Ishikawa (cell line): ENCODE measurements at regions not wholly inside any gene's neighbourhood (a gene's known extent, or its start where the extent isn't known, plus 50 kb on each side); places are given as distances from the start of the nearest gene placed in this dataset.

Experiments
- CEBPB ChIP-seq: IDR thresholded peaks from 2 replicates; pipeline ENCODE4 v1.6.1; 2012
- CREB1 ChIP-seq: IDR thresholded peaks from 2 replicates; pipeline ENCODE4 v1.6.1; 2012; ENCODE audit warnings: low read depth
- EGR1 ChIP-seq: IDR thresholded peaks from 2 replicates; pipeline ENCODE4 v1.6.1; 2012
- EP300 ChIP-seq: IDR thresholded peaks from 2 replicates; pipeline ENCODE4 v1.6.1; 2012; ENCODE audit warnings: borderline replicate concordance
- FOXM1 ChIP-seq: IDR thresholded peaks from 2 replicates; pipeline ENCODE4 v1.6.1; 2012; ENCODE audit warnings: low read depth, borderline replicate concordance
- MAX ChIP-seq: IDR thresholded peaks from 2 replicates; pipeline ENCODE4 v1.6.1; 2012
- NFIC ChIP-seq: IDR thresholded peaks from 2 replicates; pipeline ENCODE4 v1.6.1; 2012
- RAD21 ChIP-seq: IDR thresholded peaks from 2 replicates; pipeline ENCODE4 v1.6.1; 2012; ENCODE audit warnings: low read depth
- REST ChIP-seq: IDR thresholded peaks from 2 replicates; pipeline ENCODE4 v1.6.1; 2012; ENCODE audit warnings: low read depth, mild to moderate bottlenecking
- TAF1 ChIP-seq: IDR thresholded peaks from 2 replicates; pipeline ENCODE4 v1.6.1; 2012; ENCODE audit warnings: low read depth, mild to moderate bottlenecking
- TCF12 ChIP-seq: IDR thresholded peaks from 2 replicates; pipeline ENCODE4 v1.6.1; 2012; ENCODE audit warnings: low read depth
- TEAD4 ChIP-seq: IDR thresholded peaks from 2 replicates; pipeline ENCODE4 v1.6.1; 2012
- YY1 ChIP-seq: IDR thresholded peaks from 2 replicates; pipeline ENCODE4 v1.6.1; 2012; ENCODE audit warnings: low read depth
- ZBTB7A ChIP-seq: IDR thresholded peaks from 2 replicates; pipeline ENCODE4 v1.6.1; 2012; ENCODE audit warnings: low read depth
- TF ChIP-seq, protein P1 (sequence below): IDR thresholded peaks from 2 replicates; pipeline ENCODE4 v1.6.1; 2012

GRCh38 chr3:31220431-31220830 lies 312.3 kb upstream of the STT3B start:
- TF ChIP-seq YY1 (no peak), ZBTB7A (no peak), TCF12 (no peak), MAX (no peak), TEAD4 (no peak), FOXM1 (no peak)

DNA sequence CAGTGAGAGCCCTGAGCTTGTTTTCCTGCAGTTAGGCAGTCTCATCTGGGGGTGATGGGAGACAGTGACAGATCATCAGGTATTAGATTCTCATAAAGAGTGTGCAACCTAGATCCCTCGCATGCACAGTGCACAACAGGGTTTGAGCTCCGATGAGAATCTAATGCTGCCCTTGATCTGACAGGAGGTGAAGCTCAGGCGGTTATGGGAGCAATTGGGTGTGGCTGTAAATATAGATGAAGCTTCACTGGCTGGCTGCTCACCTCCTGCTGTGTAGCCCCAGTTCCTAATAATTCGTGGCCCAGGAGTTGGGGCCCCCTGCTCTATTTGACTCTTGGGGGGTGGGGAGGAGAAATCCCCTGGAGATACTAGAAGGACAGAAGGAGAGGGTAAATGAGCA lies 309.4 kb upstream of the STT3B start:
- TF ChIP-seq ZBTB7A (no peak), YY1 (no peak), MAX (no peak), TCF12 (no peak), REST (no peak), RAD21 (no peak), FOXM1 (no peak), CEBPB (no peak), EP300 (no peak), EGR1 (no peak), NFIC (no peak), TEAD4 (no peak), CREB1 (no peak), TAF1 (no peak)
- TF ChIP-seq, protein P1, sequence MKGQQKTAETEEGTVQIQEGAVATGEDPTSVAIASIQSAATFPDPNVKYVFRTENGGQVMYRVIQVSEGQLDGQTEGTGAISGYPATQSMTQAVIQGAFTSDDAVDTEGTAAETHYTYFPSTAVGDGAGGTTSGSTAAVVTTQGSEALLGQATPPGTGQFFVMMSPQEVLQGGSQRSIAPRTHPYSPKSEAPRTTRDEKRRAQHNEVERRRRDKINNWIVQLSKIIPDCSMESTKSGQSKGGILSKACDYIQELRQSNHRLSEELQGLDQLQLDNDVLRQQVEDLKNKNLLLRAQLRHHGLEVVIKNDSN, result no peak

DNA sequence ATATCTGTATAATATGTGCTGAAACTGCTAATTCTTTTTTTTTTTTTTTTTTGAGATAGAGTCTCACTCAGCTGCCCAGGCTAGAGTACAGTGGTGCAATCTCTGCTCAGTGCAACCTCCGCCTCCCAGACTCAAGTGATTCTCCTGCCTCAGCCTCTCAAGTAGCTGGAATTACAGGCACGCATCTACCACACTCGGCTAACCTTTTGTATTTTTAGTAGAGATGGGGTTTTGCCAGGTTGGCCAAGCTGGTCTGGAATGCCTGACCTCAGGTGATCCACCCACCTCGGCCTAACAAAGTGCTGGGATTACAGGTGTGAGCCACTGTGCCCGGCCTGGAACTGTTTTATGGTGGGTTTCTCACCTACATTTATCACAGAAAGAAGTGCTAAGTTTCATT lies 307.8 kb upstream of the STT3B start:
- TF ChIP-seq ZBTB7A (no peak), CREB1 (no peak), RAD21 (no peak), TCF12 (no peak), REST (no peak), FOXM1 (no peak), NFIC (no peak), TAF1 (no peak), CEBPB (no peak), MAX (no peak), YY1 (no peak), EGR1 (no peak), EP300 (no peak), TEAD4 (no peak)
- TF ChIP-seq, protein P1, result no peak

- no peak for TF ChIP-seq REST
- TF ChIP-seq, protein P1, result no peak
- TF ChIP-seq TAF1, result no peak
- TF ChIP-seq NFIC, result no peak
- TF ChIP-seq CREB1, result no peak
- no peak for TF ChIP-seq RAD21
- no peak for TF ChIP-seq TEAD4
- TF ChIP-seq MAX, result no peak
- TF ChIP-seq EP300, result no peak
- TF ChIP-seq TCF12, result no peak
- TF ChIP-seq FOXM1, result no peak
- TF ChIP-seq EGR1, result no peak
- TF ChIP-seq CEBPB, result no peak
- no peak for TF ChIP-seq ZBTB7A
- no peak for TF ChIP-seq YY1
Measured at GRCh38 chr3:31225923-31226322, 306.8 kb upstream of the STT3B start.
